GM23338 (cell line): ENCODE measurements at regions not wholly inside any gene's neighbourhood (a gene's known extent, or its start where the extent isn't known, plus 50 kb on each side); places are given as distances from the start of the nearest gene placed in this dataset.
A peak's percentile ranks its signal among the peaks of the same experiment; 100 is the strongest.

ENCODE experiments used
- ATAC-seq: fragments of 200-7000 bp; cut with Tn5 transposase; 3 replicates; pipeline ENCODE4 v1.9.1; 2020
- DNase-seq: peaks from one replicate; pipeline ENCODE4 v3.0.0-alpha.2; 2015; ENCODE audit warnings: low spot score
- H2AFZ ChIP-seq: fragments of 200-600 bp; sonication (generic); 2 replicates; pipeline ENCODE4 v1.8.0; 2016; ENCODE audit warnings: antibody characterized with exemption, mild to moderate bottlenecking, moderate library complexity
- H3F3A ChIP-seq: fragments of 200-600 bp; sonication (generic); replicated peaks from 2 replicates; pipeline ENCODE4 v1.8.0; 2017; ENCODE audit warnings: antibody characterized with exemption, mixed run types, low read depth
- H3K27ac ChIP-seq: fragments of 200-600 bp; sonication (generic); 2 replicates; pipeline ENCODE4 v1.6.1; 2016; ENCODE audit warnings: low read depth
- H3K27me3 ChIP-seq: fragments of 200-600 bp; sonication (generic); 2 replicates; pipeline ENCODE4 v1.8.0; 2016; ENCODE audit warnings: mild to moderate bottlenecking, mixed run types, moderate library complexity; ENCODE audit not compliant: insufficient read depth
- H3K36me3 ChIP-seq: fragments of 200-600 bp; sonication (generic); 2 replicates; pipeline ENCODE4 v1.8.0; 2016; ENCODE audit warnings: mild to moderate bottlenecking; ENCODE audit not compliant: insufficient read depth
- H3K4me1 ChIP-seq: fragments of 200-600 bp; sonication (generic); 2 replicates; pipeline ENCODE4 v1.8.0; 2016; ENCODE audit warnings: mild to moderate bottlenecking, moderate library complexity; ENCODE audit not compliant: insufficient read depth
- H3K4me2 ChIP-seq: fragments of 200-600 bp; sonication (generic); 2 replicates; pipeline ENCODE4 v1.7.1; 2017; ENCODE audit warnings: mixed run types
- H3K4me3 ChIP-seq: fragments of 200-600 bp; sonication (generic); 2 replicates; pipeline ENCODE4 v1.6.1; 2016; ENCODE audit warnings: mixed run types
- H3K79me2 ChIP-seq: fragments of 200-600 bp; sonication (generic); replicated peaks from 2 replicates; pipeline ENCODE4 v1.8.0; 2017; ENCODE audit warnings: mild to moderate bottlenecking; ENCODE audit not compliant: insufficient read depth
- H3K9me2 ChIP-seq: fragments of 200-600 bp; sonication (generic); 2 replicates; pipeline ENCODE4 v1.8.0; 2017; ENCODE audit not compliant: insufficient read depth
- H4K20me1 ChIP-seq: fragments of 200-600 bp; sonication (generic); replicated peaks from 2 replicates; pipeline ENCODE4 v1.8.0; 2017; ENCODE audit warnings: mild to moderate bottlenecking; ENCODE audit not compliant: insufficient read depth
- H3K27ac Mint-ChIP-seq: 2 replicates; pipeline ENCODE4 v1.8.0; 2020; ENCODE audit warnings: inconsistent platforms, mild to moderate bottlenecking, moderate library complexity, mixed read lengths
- H3K27me3 Mint-ChIP-seq: 3 replicates; pipeline ENCODE4 v1.8.0; 2022; ENCODE audit warnings: low read depth, mild to moderate bottlenecking, moderate library complexity, mixed read lengths, inconsistent platforms; ENCODE audit not compliant: insufficient read depth, poor library complexity
- H3K36me3 Mint-ChIP-seq: 3 replicates; pipeline ENCODE4 v1.8.0; 2021; ENCODE audit warnings: low read depth, mild to moderate bottlenecking, inconsistent platforms, moderate library complexity, mixed read lengths
- H3K4me1 Mint-ChIP-seq: 3 replicates; pipeline ENCODE4 v1.8.0; 2020; ENCODE audit warnings: mild to moderate bottlenecking, inconsistent platforms, mixed read lengths
- H3K4me3 Mint-ChIP-seq: 3 replicates; pipeline ENCODE4 v1.8.0; 2021; ENCODE audit warnings: moderate library complexity, mild to moderate bottlenecking, inconsistent platforms, mixed read lengths
- H3K9me3 Mint-ChIP-seq: 3 replicates; pipeline ENCODE4 v1.8.0; 2020; ENCODE audit warnings: moderate library complexity, mild to moderate bottlenecking, inconsistent platforms, mixed read lengths
- CREB1 ChIP-seq: fragments of 250-450 bp; sonication (Bioruptor Pico); IDR thresholded peaks from 2 replicates; pipeline ENCODE4 v1.5.0; 2020; ENCODE audit warnings: low read depth, mild to moderate bottlenecking, moderate library complexity
- CTCF ChIP-seq, 2 experiments: fragments of 200-600 bp in 1 of 2; sonication (generic) in 1 of 2; conservative IDR thresholded peaks; 2 replicates each; pipeline versions ENCODE4 v1.5.1 to v1.6.1; 2016 to 2017; ENCODE audit warnings: antibody characterized with exemption in 2 of 2, low read depth in 2 of 2, mild to moderate bottlenecking in 2 of 2, moderate library complexity in 1 of 2
- ETS1 ChIP-seq: IDR thresholded peaks from 2 replicates; pipeline ENCODE4 v1.6.1; 2016; ENCODE audit warnings: antibody characterized with exemption
- EZH2 ChIP-seq: fragments of 200-600 bp; sonication (generic); IDR thresholded peaks from one replicate; pipeline ENCODE4 v1.8.0; 2017; ENCODE audit warnings: antibody characterized with exemption, mild to moderate bottlenecking, low read depth; ENCODE audit not compliant: unreplicated experiment
- EZH2phosphoT487 ChIP-seq: fragments of 200-600 bp; sonication (generic); IDR thresholded peaks from one replicate; pipeline ENCODE4 v1.8.1; 2018; ENCODE audit warnings: antibody characterized with exemption; ENCODE audit not compliant: unreplicated experiment
- JUNB ChIP-seq: IDR thresholded peaks from one replicate; pipeline ENCODE4 v1.6.1; 2016; ENCODE audit warnings: antibody characterized with exemption; ENCODE audit not compliant: unreplicated experiment
- NANOG ChIP-seq: IDR thresholded peaks from 2 replicates; pipeline ENCODE4 v1.6.1; 2016; ENCODE audit warnings: antibody characterized with exemption, borderline replicate concordance
- POLR2AphosphoS5 ChIP-seq: IDR thresholded peaks from 2 replicates; pipeline ENCODE4 v1.6.1; 2016; ENCODE audit warnings: antibody characterized with exemption, low read depth
- STAT1 ChIP-seq: IDR thresholded peaks from one replicate; pipeline ENCODE4 v1.6.1; 2016; ENCODE audit warnings: antibody characterized with exemption; ENCODE audit not compliant: unreplicated experiment
- ZNF331 ChIP-seq: fragments of 250-450 bp; sonication (Bioruptor Pico); IDR thresholded peaks from 2 replicates; pipeline ENCODE4 v1.5.0; 2020; ENCODE audit warnings: low read depth, mild to moderate bottlenecking, moderate library complexity
- TF ChIP-seq, protein P1 (sequence below): fragments of 250-450 bp; sonication (Bioruptor Pico); IDR thresholded peaks from 2 replicates; pipeline ENCODE4 v1.5.0; 2020; ENCODE audit warnings: mild to moderate bottlenecking, moderate library complexity
- TF ChIP-seq, protein P2 (sequence below): IDR thresholded peaks from one replicate; pipeline ENCODE4 v1.6.1; 2018; ENCODE audit warnings: antibody characterized with exemption; ENCODE audit not compliant: unreplicated experiment

DNA sequence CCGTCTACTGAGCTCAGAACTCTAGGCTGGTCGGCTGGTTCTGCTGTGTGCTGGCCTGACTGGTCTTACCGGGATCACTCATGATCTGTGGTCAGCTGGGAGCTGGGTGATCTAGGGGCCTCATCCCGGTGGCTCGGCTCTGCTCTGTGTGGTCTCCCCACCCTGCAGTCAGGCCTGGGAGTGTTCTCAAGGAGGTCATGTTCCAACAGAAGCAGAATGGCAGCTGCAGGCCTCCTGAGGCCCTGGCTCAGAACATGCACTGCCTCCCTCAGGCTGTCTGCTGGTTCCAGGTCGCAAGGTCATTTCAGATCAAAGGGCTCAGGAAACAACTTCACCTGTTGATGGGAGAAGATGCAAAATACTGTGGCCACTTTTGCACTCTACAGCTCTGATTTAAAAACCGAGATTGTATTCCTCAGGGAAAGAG is 81.1 kb upstream of the RFX8 start:
- H3K27ac Mint-ChIP-seq: no peak overlapping the region
- Histone ChIP-seq H3K4me2 (no peak overlapping the region), H3F3A (no peaks in the 10 kb centered on the region), H3K27me3 (no peaks in the 10 kb centered on the region), H4K20me1 (no peaks in the 10 kb centered on the region), H3K4me3 (no peak overlapping the region), H3K79me2 (no peaks in the 10 kb centered on the region), H3K9me2 (0 out of 2 replicates have a peak, but pooled peaks cover 8% of the 10 kb centered on the region), H3K27ac (no peak overlapping the region), H2AFZ (0 out of 2 replicates have a peak overlapping the region, but pooled peaks have one; percentile 3), H3K36me3 (no peaks in the 10 kb centered on the region), H3K4me1 (no peaks in the 10 kb centered on the region)
- DNase-seq: no peak
- H3K36me3 Mint-ChIP-seq: no peaks in the 10 kb centered on the region
- no peaks in the 10 kb centered on the region for H3K9me3 Mint-ChIP-seq
- peaks cover 3% of the 10 kb centered on the region; the same call in 1 of the 3 replicates for H3K4me1 Mint-ChIP-seq
- no peak overlapping the region for H3K4me3 Mint-ChIP-seq
- peak; percentile 61 for ATAC-seq
- peaks cover 5% of the 10 kb centered on the region for H3K27me3 Mint-ChIP-seq
- TF ChIP-seq STAT1 (no peak), JUNB (no peak), POLR2AphosphoS5 (no peak), CREB1 (CRISPR knock-in tag) (no peak), NANOG (no peak), EZH2 (no peak), CTCF (conservative IDR thresholded peaks at IDR 0.05; ENCODE audit: low read depth in 2 of 2) (no peak), EZH2phosphoT487 (no peak), ETS1 (no peak), ZNF331 (CRISPR knock-in tag) (no peak)
- TF ChIP-seq, protein P1, sequence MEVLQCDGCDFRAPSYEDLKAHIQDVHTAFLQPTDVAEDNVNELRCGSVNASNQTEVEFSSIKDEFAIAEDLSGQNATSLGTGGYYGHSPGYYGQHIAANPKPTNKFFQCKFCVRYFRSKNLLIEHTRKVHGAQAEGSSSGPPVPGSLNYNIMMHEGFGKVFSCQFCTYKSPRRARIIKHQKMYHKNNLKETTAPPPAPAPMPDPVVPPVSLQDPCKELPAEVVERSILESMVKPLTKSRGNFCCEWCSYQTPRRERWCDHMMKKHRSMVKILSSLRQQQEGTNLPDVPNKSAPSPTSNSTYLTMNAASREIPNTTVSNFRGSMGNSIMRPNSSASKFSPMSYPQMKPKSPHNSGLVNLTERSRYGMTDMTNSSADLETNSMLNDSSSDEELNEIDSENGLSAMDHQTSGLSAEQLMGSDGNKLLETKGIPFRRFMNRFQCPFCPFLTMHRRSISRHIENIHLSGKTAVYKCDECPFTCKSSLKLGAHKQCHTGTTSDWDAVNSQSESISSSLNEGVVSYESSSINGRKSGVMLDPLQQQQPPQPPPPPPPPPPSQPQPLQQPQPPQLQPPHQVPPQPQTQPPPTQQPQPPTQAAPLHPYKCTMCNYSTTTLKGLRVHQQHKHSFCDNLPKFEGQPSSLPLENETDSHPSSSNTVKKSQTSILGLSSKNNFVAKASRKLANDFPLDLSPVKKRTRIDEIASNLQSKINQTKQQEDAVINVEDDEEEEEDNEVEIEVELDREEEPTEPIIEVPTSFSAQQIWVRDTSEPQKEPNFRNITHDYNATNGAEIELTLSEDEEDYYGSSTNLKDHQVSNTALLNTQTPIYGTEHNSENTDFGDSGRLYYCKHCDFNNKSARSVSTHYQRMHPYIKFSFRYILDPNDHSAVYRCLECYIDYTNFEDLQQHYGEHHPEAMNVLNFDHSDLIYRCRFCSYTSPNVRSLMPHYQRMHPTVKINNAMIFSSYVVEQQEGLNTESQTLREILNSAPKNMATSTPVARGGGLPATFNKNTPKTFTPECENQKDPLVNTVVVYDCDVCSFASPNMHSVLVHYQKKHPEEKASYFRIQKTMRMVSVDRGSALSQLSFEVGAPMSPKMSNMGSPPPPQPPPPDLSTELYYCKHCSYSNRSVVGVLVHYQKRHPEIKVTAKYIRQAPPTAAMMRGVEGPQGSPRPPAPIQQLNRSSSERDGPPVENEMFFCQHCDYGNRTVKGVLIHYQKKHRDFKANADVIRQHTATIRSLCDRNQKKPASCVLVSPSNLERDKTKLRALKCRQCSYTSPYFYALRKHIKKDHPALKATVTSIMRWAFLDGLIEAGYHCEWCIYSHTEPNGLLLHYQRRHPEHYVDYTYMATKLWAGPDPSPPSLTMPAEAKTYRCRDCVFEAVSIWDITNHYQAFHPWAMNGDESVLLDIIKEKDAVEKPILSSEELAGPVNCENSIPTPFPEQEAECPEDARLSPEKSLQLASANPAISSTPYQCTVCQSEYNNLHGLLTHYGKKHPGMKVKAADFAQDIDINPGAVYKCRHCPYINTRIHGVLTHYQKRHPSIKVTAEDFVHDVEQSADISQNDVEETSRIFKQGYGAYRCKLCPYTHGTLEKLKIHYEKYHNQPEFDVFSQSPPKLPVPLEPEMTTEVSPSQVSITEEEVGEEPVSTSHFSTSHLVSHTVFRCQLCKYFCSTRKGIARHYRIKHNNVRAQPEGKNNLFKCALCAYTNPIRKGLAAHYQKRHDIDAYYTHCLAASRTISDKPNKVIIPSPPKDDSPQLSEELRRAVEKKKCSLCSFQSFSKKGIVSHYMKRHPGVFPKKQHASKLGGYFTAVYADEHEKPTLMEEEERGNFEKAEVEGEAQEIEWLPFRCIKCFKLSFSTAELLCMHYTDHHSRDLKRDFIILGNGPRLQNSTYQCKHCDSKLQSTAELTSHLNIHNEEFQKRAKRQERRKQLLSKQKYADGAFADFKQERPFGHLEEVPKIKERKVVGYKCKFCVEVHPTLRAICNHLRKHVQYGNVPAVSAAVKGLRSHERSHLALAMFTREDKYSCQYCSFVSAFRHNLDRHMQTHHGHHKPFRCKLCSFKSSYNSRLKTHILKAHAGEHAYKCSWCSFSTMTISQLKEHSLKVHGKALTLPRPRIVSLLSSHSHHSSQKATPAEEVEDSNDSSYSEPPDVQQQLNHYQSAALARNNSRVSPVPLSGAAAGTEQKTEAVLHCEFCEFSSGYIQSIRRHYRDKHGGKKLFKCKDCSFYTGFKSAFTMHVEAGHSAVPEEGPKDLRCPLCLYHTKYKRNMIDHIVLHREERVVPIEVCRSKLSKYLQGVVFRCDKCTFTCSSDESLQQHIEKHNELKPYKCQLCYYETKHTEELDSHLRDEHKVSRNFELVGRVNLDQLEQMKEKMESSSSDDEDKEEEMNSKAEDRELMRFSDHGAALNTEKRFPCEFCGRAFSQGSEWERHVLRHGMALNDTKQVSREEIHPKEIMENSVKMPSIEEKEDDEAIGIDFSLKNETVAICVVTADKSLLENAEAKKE (CRISPR knock-in tag): no peak
- TF ChIP-seq, protein P2, sequence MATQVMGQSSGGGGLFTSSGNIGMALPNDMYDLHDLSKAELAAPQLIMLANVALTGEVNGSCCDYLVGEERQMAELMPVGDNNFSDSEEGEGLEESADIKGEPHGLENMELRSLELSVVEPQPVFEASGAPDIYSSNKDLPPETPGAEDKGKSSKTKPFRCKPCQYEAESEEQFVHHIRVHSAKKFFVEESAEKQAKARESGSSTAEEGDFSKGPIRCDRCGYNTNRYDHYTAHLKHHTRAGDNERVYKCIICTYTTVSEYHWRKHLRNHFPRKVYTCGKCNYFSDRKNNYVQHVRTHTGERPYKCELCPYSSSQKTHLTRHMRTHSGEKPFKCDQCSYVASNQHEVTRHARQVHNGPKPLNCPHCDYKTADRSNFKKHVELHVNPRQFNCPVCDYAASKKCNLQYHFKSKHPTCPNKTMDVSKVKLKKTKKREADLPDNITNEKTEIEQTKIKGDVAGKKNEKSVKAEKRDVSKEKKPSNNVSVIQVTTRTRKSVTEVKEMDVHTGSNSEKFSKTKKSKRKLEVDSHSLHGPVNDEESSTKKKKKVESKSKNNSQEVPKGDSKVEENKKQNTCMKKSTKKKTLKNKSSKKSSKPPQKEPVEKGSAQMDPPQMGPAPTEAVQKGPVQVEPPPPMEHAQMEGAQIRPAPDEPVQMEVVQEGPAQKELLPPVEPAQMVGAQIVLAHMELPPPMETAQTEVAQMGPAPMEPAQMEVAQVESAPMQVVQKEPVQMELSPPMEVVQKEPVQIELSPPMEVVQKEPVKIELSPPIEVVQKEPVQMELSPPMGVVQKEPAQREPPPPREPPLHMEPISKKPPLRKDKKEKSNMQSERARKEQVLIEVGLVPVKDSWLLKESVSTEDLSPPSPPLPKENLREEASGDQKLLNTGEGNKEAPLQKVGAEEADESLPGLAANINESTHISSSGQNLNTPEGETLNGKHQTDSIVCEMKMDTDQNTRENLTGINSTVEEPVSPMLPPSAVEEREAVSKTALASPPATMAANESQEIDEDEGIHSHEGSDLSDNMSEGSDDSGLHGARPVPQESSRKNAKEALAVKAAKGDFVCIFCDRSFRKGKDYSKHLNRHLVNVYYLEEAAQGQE: no peak
